ENCODE measurements at regions not wholly inside any gene's neighbourhood (a gene's known extent, or its start where the extent isn't known, plus 50 kb on each side); places are given as distances from the start of the nearest gene placed in this dataset.

DNA sequence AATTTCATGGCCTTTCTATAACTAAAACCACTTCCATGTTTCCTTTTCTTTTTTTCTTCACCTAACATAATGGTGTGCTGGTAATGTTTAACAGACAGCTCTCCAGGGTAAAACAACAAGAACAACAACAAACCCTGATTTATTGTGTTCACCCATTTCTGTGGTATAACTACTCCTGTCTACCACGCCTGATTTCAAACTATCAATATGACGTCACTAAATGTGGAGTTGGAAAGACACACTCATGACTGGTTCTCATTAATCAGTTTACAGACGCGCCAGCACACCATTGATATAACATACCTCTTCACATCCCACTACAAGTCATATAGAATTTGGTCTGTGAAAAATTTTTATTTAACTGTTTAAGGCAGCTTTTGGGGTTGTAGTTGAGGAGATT is 142.9 kb downstream of the ARRDC3 start:
- no peak for DNase-seq

DNA sequence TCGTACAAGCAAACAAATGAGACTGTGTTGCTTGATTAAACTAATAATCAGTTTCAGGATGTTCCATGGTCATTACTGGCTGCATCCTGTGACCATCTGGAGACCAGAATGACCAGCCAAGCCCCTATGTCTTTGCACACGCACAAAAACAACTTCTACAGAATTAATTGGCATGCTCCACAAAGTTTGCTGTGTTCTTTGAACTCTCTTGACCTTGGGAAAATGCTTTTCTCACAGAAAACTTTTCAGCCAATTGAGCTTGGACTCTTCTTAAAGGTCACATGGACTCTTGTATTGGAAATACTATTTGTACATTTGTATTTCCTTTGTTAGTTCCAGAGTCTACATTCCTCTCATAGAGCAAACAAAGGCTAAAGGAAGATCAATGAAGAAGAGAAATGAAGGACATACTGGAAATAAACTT is 147.8 kb downstream of the ARRDC3 start:
- DNase-seq: no peak

DNA sequence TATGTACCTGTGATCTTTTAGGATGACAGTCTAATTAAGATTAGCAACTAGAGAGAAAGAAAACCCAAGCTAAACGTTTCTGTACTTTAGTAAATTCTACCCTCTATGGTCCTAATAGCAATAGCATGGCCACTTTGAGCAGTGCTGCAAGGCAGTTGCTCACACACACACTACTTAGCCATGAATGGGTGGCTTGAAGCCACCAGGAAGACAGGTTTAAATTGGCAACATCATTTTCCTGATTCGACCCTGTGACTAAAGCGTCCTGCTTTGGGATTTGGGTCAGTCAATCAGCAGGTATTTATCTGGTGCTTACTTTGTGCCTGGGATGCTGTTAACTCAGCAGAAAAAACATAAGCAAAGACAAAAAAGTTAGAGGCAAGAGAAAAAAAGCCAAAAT is 150.6 kb downstream of the ARRDC3 start:
- no peak for DNase-seq

DNA sequence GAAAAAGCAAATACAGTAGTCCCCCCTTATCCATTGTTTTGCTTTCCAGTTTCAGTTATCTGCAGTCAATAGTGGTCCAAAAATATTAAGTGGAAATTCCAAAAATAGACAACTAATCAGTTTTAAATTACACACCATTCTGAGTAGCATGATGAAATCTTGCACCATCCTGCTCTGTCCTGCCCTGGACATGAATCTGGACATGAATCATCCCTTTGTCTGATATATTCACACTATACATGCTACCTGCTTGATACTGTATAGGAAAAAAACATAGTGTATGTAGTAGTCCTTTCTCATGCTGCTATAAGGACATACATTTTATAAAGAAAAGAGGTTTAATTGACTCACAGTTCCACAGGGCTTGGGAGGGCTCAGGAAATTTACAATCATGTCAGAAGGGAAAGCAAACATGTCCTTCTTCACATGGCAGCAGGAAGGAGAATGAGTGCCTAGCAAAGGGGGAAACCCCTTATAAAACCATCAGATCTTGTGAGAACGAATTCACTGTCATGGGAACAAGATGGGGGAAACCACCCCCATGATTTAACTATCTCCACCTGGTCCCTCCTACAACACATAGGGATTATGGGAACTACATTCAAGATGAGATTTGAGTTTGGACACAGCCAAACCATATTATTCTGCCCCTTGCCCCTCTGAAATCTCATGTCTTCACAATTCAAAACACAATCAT is 153.9 kb downstream of the ARRDC3 start:
- no peak for DNase-seq

DNA sequence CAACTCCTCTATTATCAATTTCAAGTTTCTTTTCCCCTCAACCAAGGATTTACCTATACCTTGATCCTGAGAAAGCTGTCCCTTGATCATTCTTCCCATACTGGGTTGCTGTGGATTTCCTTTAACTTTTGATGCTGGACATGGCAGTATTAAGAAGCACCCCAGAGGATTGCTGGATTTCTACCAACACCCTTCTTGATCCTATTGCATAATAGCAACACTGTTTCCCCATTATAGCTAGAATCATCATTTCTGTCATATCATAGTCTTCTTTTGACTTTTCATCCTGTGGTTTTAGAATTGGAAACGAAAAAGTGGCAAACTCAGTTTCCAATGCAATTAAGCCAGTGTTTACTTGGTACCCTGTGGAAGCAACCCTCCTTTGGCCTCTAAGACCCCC is 154.9 kb downstream of the ARRDC3 start:
- DNase-seq: no peak

DNA sequence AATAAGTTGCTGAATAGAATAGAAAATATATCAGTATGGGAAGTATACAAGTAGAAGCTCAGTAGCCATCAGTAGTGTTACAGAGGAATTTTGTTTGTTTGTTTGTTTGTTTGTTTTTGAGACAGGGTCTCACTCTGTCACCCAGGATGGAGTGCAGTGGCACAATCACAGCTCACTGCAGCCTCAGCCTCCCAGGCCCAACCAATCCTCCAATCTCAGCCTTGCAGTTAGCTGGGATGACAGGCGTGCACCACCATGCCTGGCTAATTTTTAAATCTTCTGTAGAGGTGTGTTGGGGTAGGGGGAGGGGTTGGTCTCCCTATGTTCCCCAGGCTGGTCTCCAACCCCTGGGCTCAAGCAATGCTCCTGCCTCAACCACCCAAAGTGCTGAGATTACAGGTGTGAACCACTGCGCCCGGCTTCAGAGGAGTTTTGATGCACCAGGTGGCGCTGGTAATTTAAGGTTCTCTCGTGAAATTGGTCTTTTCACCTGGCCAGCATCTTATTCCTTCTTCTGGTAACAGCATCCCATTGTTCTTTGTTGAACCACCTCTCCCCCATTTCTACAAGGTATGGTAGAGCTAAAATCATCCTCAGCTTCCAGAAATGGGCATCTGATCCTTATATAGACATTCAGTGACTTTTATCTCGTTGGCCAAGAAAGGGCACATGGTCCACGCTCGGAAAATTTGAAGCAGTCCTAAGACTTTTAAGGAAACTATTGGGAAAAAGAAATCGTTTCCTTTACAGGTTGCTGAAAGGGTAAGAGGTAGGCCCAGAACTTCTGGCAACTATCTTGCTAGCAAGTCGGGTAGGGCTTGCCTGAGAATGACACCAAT is 157.1 kb downstream of the ARRDC3 start:
- DNase-seq: peak; percentile 4

DNA sequence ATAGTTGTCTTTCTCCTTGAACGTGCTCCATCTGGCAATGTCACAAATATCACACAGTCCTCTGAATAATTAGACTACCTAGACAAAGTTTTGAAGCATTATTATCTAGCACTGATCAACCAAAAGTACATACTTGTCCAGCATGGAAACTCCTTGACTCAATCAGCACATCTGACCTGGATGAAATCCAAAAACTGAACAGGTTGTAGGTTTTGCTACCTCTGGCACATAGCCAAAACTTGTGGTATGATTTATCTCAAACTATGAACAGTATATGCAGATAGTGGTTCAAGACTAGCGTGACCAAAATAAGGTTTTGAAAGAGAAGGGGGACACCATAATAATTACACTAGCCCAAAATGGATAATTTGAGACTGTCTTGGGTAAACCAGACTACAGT is 158.1 kb downstream of the ARRDC3 start:
- DNase-seq: peak; percentile 83

DNA sequence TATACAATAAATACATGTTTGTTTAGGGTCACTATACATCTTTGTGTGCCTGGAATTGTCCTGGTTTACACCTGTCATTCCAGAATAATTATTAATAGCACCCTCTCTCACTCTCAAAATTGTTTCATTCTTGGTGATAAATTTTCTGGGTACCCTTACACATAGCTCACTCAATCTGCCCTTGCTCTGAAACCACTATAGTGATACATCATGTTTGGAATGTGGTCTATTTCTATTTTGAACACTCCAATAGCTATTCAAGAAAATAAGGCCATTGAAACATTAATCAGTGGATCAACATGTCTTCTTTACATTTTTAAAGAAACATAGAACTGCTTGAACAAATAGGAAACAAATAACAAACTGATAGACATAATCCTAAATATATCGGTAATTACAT is 158.7 kb downstream of the ARRDC3 start:
- DNase-seq: no peak

DNA sequence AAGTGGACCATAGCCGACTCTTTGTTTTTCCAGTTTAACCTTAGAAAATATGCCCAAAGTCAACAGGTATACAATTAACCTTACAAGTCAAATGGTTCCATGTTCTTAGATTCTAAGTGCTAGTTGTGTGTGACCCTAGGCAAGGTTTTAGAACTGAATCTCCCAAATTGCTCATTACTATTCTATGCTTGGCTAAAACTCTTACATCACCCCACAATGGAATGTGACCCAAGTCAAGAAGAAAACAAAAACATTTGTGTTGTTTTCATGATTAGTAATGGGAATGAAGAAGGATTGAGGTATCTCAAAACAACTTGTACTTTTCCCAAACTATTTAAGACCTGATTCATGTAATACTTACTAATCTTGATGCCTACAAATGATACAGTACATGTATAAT is 159.2 kb downstream of the ARRDC3 start:
- DNase-seq: no peak

DNA sequence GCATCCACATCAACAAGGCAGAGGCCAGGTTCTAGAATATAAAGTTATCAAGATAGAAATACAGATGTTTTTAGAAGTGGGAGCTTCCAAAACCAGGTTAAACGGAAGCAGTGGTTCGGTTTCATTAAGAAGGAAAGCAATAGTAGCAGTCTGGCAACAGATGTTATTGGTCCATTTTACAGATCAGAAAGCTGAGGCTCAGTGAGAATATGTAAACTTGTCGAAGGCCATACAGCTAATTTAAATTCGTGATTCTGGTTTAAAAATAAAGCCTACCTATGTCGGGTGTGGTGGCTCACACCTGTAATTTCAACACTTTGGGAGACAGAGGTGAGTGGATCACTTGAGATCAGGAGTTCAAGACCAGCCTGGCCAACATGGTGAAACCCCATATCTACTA is 160.6 kb downstream of the ARRDC3 start:
- DNase-seq: no peak

DNA sequence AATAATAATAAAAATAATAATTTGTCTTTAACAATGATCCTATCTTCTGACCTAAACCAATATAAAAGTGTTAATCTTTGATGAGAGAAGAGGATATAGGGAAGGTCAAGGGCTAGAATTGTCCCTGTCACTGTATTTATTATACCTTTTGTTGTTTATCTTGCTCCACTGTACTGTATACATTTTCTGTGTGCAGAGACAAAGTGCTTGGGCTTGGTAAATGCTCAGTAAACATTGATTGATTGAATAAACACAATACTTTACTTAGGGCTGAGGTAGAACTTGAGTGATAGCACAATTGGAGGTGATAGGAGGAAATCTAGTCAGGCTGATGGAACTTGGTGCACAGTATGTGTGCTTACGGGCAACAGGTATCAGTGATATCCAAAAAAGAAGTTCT is 161.2 kb downstream of the ARRDC3 start:
- no peak for DNase-seq

DNA sequence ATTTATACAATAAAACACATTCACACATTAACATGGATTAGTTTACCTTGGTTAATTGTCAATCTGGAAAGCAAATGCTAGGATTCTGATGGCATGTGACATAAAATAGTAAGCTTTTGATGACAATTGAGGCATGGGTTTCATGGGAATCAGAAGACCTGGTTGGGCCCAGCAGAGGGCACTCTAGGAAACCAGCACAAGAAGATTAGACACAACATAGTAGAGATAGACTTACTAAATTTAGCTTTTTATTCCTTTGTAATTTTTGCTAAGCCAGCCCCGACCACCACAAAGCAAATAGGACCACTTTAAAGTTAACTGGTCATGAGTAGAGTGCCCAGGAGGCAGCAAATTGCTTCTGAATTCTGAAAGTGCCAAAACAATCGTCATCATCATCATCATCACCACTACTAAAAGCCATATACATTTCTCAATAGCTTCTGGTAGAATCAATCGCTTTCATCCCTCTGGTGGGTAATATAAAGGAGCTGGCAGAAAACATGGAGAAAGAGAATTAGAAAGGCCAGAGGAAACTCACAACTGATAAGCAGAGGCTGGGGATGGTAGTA is 163.2 kb downstream of the ARRDC3 start:
- DNase-seq: no peak

DNA sequence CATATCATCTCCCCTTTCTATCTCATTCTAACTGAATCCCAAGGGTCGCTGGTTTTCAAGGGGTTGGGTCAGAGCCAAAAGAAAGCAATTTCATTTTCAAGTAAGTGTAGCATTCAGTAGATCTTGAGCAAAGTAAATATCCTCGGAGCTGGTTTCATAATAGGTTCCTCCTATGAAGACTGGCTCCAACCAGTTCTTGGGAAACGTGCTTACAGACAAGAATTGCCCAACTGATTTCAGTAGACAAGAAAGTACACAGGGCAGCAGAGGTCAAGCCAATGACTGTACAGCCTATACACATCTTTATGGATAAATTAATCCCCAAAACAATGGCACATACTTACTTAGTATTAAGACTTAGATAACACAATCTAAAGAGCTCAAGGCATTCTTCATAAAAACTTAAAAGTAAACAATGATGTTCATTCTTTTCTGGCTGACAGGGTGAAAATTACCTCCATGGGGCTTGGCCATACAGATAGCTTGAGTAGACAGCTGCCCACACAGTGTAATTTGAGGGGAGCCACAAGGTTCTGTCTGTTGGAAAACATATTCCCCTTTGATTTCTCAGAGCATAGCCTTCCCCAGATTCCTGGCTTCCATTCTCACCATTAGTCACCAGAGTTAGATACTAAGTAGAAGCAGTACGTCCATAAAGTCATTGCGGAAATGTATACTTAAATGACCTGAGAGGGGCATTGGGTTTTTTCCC is 163.9 kb downstream of the ARRDC3 start:
- peak; percentile 82 for DNase-seq

DNA sequence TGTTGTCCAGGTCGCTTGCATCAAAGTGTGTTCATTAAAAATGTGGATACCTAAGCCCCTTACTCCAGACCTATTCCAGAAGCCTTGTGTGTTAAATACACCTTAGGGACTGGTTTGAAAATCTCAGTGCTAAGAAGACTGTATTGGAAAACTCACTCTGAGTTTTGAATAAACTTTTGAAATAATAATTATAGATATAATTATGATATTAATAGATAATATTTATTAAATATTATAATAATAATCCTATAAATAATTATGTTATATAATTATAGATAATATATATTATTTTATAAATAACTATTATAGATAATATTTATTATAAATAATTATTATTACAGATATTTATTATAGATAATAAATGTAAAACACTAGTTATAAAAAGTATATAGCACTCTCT is 165.3 kb downstream of the ARRDC3 start:
- no peak for DNase-seq

DNA sequence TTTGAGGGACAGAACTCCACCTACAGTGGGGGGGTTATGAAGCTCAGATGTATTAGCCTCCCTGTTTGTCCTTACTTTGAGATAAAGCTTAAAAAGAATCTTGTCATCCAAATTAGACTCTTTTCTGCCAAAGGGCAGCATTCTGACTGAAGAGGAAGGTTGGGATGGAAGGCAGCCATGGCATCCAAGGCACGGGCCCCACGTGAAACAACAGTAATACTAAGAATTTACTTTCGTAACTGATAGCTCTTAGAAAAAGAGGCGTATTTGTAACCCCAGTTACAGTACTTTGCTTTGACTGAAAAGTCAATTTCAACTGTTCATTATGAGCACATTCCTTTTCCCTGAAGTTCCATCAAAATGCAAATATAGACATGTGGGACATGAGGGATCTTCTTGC is 168.5 kb downstream of the ARRDC3 start:
- no peak for DNase-seq
